ENCODE measurements at regions not wholly inside any gene's neighbourhood (a gene's known extent, or its start where the extent isn't known, plus 50 kb on each side); places are given as distances from the start of the nearest gene placed in this dataset.
A peak's percentile ranks its signal among the peaks of the same experiment; 100 is the strongest.

GRCh38 chr3:176766862-176767261 is 430.4 kb downstream of the TBL1XR1 start:
- Histone ChIP-seq H3K4me2 (ENCODE audit: unreplicated experiment) (no peak overlapping the region), H3K4me1 (ENCODE audit: insufficient read depth) (peaks cover 3% of the 10 kb centered on the region), H3K36me3 (ENCODE audit: low read depth) (no peaks in the 10 kb centered on the region), H3K9me3 (ENCODE audit: low read depth) (no peaks in the 10 kb centered on the region), H2AFZ (no peak overlapping the region), H4K20me1 (ENCODE audit: insufficient read depth) (no peaks in the 10 kb centered on the region), H3K79me2 (ENCODE audit: insufficient read depth) (no peaks in the 10 kb centered on the region), H3K27ac (no peak overlapping the region), H3F3A (ENCODE audit: insufficient read depth) (no peaks in the 10 kb centered on the region), H3K9ac (no peak overlapping the region), H3K27me3 (replicated peaks; ENCODE audit: insufficient read depth) (no peaks in the 10 kb centered on the region), H3K4me3 (no peak overlapping the region), H3K9me2 (ENCODE audit: insufficient read depth) (no peaks in the 10 kb centered on the region)
- TF ChIP-seq EZH2phosphoT487 (IDR thresholded peaks at IDR 0.05; ENCODE audit: insufficient read depth, low read depth) (no peak), EZH2 (IDR thresholded peaks at IDR 0.05; ENCODE audit: insufficient read depth, poor library complexity, severe bottlenecking) (no peak)
- DNase-seq: peak; percentile 3
- in situ Hi-C loops (cut with MboI): no loop called here
- WGBS, 2 experiments (ENCODE audit: low coverage in 1 of 2, low lambda C conversion rate in 2 of 2, missing lambda C conversion rate in 2 of 2): 4 to 7% methylated on average over 1 of the region's 1 CpG

GRCh38 chr3:176765382-176765900 is 431.8 kb downstream of the TBL1XR1 start:
- TF ChIP-seq EZH2 (IDR thresholded peaks at IDR 0.05; ENCODE audit: insufficient read depth, poor library complexity, severe bottlenecking): no peak
- no peak for TF ChIP-seq EZH2phosphoT487 (IDR thresholded peaks at IDR 0.05; ENCODE audit: insufficient read depth, low read depth)
- no peak for DNase-seq
- Histone ChIP-seq H2AFZ (no peak overlapping the region), H3K79me2 (ENCODE audit: insufficient read depth) (no peaks in the 10 kb centered on the region), H3K9me3 (ENCODE audit: low read depth) (no peaks in the 10 kb centered on the region), H3K4me1 (ENCODE audit: insufficient read depth) (peaks cover 3% of the 10 kb centered on the region), H3K9me2 (ENCODE audit: insufficient read depth) (no peaks in the 10 kb centered on the region), H3K36me3 (ENCODE audit: low read depth) (no peaks in the 10 kb centered on the region), H3K4me3 (no peak overlapping the region), H3K4me2 (ENCODE audit: unreplicated experiment) (no peak overlapping the region), H3K27ac (no peak overlapping the region), H3K9ac (no peak overlapping the region), H3K27me3 (replicated peaks; ENCODE audit: insufficient read depth) (no peaks in the 10 kb centered on the region), H4K20me1 (ENCODE audit: insufficient read depth) (no peaks in the 10 kb centered on the region), H3F3A (ENCODE audit: insufficient read depth) (no peaks in the 10 kb centered on the region)
- WGBS, 2 experiments (ENCODE audit: low coverage in 1 of 2, low lambda C conversion rate in 2 of 2, missing lambda C conversion rate in 2 of 2): 47 to 60% methylated on average over 3 of the region's 3 CpGs
- in situ Hi-C loops (cut with MboI): no loop called here

GRCh38 chr3:176759815-176760506 is 437.3 kb downstream of the TBL1XR1 start:
- no peaks in the 10 kb centered on the region for H3K36me3 ChIP-seq (ENCODE audit: low read depth)
- no peak for TF ChIP-seq EZH2 (IDR thresholded peaks at IDR 0.05; ENCODE audit: insufficient read depth, poor library complexity, severe bottlenecking)
- no peak for TF ChIP-seq EZH2phosphoT487 (IDR thresholded peaks at IDR 0.05; ENCODE audit: insufficient read depth, low read depth)
- in situ Hi-C loops (cut with MboI): no loop called here
- H4K20me1 ChIP-seq (ENCODE audit: insufficient read depth): no peaks in the 10 kb centered on the region
- no peaks in the 10 kb centered on the region for H3K4me1 ChIP-seq (ENCODE audit: insufficient read depth)
- no peak overlapping the region for H2AFZ ChIP-seq
- H3K9ac ChIP-seq: no peak overlapping the region
- H3F3A ChIP-seq (ENCODE audit: insufficient read depth): no peaks in the 10 kb centered on the region
- no peak overlapping the region for H3K4me2 ChIP-seq (ENCODE audit: unreplicated experiment)
- no peaks in the 10 kb centered on the region for H3K9me3 ChIP-seq (ENCODE audit: low read depth)
- no peaks in the 10 kb centered on the region for H3K9me2 ChIP-seq (ENCODE audit: insufficient read depth)
- H3K4me3 ChIP-seq: no peak overlapping the region
- no peak for DNase-seq
- H3K27me3 ChIP-seq (replicated peaks; ENCODE audit: insufficient read depth): no peaks in the 10 kb centered on the region
- H3K27ac ChIP-seq: no peak overlapping the region
- no peaks in the 10 kb centered on the region for H3K79me2 ChIP-seq (ENCODE audit: insufficient read depth)

GRCh38 chr3:176757429-176757828 is 439.9 kb downstream of the TBL1XR1 start:
- no peak for DNase-seq
- no peaks in the 10 kb centered on the region for H3K9me3 ChIP-seq (ENCODE audit: low read depth)
- no peaks in the 10 kb centered on the region for H3F3A ChIP-seq (ENCODE audit: insufficient read depth)
- no peaks in the 10 kb centered on the region for H3K9me2 ChIP-seq (ENCODE audit: insufficient read depth)
- TF ChIP-seq EZH2phosphoT487 (IDR thresholded peaks at IDR 0.05; ENCODE audit: insufficient read depth, low read depth) (no peak), EZH2 (IDR thresholded peaks at IDR 0.05; ENCODE audit: insufficient read depth, poor library complexity, severe bottlenecking) (no peak)
- H3K36me3 ChIP-seq (ENCODE audit: low read depth): no peaks in the 10 kb centered on the region
- H3K4me2 ChIP-seq (ENCODE audit: unreplicated experiment): no peak overlapping the region
- no peak overlapping the region for H3K4me3 ChIP-seq
- H3K27me3 ChIP-seq (replicated peaks; ENCODE audit: insufficient read depth): no peaks in the 10 kb centered on the region; the same call in 1 of the 2 replicates
- H4K20me1 ChIP-seq (ENCODE audit: insufficient read depth): no peaks in the 10 kb centered on the region
- H3K9ac ChIP-seq: no peak overlapping the region
- H2AFZ ChIP-seq: no peak overlapping the region
- in situ Hi-C loops (cut with MboI): no loop called here
- H3K27ac ChIP-seq: no peak overlapping the region
- no peaks in the 10 kb centered on the region for H3K79me2 ChIP-seq (ENCODE audit: insufficient read depth)
- H3K4me1 ChIP-seq (ENCODE audit: insufficient read depth): no peaks in the 10 kb centered on the region

GRCh38 chr3:176755977-176756376 is 441.3 kb downstream of the TBL1XR1 start:
- Histone ChIP-seq H3F3A (ENCODE audit: insufficient read depth) (no peaks in the 10 kb centered on the region), H3K27me3 (replicated peaks; ENCODE audit: insufficient read depth) (no peaks in the 10 kb centered on the region; the same call in 1 of the 2 replicates), H3K27ac (no peak overlapping the region), H3K36me3 (ENCODE audit: low read depth) (no peaks in the 10 kb centered on the region), H3K9ac (no peak overlapping the region), H2AFZ (no peak overlapping the region), H4K20me1 (ENCODE audit: insufficient read depth) (no peaks in the 10 kb centered on the region), H3K4me2 (ENCODE audit: unreplicated experiment) (no peak overlapping the region), H3K79me2 (ENCODE audit: insufficient read depth) (no peaks in the 10 kb centered on the region), H3K9me3 (ENCODE audit: low read depth) (no peaks in the 10 kb centered on the region), H3K9me2 (ENCODE audit: insufficient read depth) (no peaks in the 10 kb centered on the region), H3K4me1 (ENCODE audit: insufficient read depth) (no peaks in the 10 kb centered on the region), H3K4me3 (no peak overlapping the region)
- 58 to 60% methylated on average over 6 of the region's 6 CpGs for WGBS, 2 experiments (ENCODE audit: low coverage in 1 of 2, low lambda C conversion rate in 2 of 2, missing lambda C conversion rate in 2 of 2)
- no peak for DNase-seq
- TF ChIP-seq EZH2 (IDR thresholded peaks at IDR 0.05; ENCODE audit: insufficient read depth, poor library complexity, severe bottlenecking) (no peak), EZH2phosphoT487 (IDR thresholded peaks at IDR 0.05; ENCODE audit: insufficient read depth, low read depth) (no peak)
- in situ Hi-C loops (cut with MboI): no loop called here
